GM12865 (cell line): ENCODE measurements at regions not wholly inside any gene's neighbourhood (a gene's known extent, or its start where the extent isn't known, plus 50 kb on each side); places are given as distances from the start of the nearest gene placed in this dataset.

Experiments
- DNase-seq: peaks from one replicate; pipeline ENCODE4 v3.0.0; 2010; ENCODE audit warnings: low read depth
- H3K4me3 ChIP-seq: 2 replicates; pipeline ENCODE4 v1.5.1; 2011; ENCODE audit warnings: mild to moderate bottlenecking, low read depth, low read length, control low read depth
- TF ChIP-seq, protein P1 (sequence below): IDR thresholded peaks from 2 replicates; pipeline ENCODE4 v1.5.1; 2011; ENCODE audit warnings: low read length, control low read depth, low read depth, inconsistent platforms; ENCODE audit not compliant: insufficient read depth; ENCODE audit errors: missing control alignments

DNA sequence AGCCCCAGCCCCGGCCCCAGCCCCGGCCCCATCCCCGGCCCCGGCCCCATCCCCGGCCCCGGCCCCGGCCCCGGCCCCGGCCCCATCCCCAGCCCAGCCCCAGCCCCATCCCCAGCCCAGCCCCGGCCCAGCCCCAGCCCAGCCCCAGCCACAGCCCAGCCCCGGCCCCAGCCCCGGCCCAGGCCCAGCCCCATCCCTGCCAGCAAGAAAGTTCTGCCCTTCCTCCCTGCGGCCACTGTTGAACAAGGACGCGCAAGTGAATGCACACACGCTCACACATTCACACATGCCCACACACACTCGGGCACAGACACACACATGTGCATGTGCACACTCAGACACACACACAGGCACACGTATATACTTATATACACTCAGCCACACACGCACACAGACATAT is 287.0 kb downstream of the NDUFA10 start:
- no peak for DNase-seq
- no peak overlapping the region for H3K4me3 ChIP-seq
- TF ChIP-seq, protein P1, sequence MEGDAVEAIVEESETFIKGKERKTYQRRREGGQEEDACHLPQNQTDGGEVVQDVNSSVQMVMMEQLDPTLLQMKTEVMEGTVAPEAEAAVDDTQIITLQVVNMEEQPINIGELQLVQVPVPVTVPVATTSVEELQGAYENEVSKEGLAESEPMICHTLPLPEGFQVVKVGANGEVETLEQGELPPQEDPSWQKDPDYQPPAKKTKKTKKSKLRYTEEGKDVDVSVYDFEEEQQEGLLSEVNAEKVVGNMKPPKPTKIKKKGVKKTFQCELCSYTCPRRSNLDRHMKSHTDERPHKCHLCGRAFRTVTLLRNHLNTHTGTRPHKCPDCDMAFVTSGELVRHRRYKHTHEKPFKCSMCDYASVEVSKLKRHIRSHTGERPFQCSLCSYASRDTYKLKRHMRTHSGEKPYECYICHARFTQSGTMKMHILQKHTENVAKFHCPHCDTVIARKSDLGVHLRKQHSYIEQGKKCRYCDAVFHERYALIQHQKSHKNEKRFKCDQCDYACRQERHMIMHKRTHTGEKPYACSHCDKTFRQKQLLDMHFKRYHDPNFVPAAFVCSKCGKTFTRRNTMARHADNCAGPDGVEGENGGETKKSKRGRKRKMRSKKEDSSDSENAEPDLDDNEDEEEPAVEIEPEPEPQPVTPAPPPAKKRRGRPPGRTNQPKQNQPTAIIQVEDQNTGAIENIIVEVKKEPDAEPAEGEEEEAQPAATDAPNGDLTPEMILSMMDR, result no peak

- H3K4me3 ChIP-seq, result no peak overlapping the region
- TF ChIP-seq, protein P1, result no peak
- DNase-seq, result no peak
These were observed 288.0 kb downstream of the NDUFA10 start for GRCh38 chr2:239737144-239737463.

DNA sequence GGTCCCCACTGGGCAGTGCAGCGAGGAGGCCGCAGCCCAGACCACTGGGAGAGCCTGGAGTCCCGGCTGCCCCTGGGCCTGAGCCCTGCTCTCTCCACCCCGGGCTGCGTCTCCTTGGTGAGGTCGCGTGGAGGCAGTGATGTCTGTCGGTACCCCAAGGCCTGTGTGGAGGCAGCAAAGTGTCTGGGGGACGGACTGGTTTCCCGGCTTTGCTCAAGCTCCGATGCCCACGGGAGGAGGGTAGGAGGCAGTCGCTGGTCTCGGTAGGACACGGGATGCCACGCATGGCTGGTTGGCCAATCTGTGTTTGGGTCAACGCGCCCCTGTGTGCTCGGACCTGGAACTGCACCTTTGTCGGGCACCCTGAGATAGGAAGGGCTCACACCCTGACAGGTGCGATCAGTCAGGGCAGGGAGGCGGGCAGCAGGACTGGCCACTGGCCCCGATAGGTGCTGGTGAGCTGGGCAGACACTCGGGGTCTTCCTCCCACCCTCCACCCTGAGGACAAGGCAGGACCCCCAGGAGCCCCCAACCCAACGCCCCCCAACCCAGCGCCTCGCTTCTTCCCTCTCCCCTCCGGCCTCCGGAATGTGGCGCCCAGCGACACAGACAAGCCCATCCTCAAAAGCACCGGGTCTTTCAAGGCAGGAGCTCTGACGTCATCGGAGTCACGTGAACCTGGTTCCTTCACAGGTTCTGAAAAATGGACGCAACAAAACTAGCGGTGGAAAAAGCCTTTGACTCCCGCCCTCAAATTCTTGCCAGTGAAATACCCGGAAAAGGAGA is 288.6 kb downstream of the NDUFA10 start:
- DNase-seq, result no peak
- no peak overlapping the region for H3K4me3 ChIP-seq
- TF ChIP-seq, protein P1, result no peak

DNA sequence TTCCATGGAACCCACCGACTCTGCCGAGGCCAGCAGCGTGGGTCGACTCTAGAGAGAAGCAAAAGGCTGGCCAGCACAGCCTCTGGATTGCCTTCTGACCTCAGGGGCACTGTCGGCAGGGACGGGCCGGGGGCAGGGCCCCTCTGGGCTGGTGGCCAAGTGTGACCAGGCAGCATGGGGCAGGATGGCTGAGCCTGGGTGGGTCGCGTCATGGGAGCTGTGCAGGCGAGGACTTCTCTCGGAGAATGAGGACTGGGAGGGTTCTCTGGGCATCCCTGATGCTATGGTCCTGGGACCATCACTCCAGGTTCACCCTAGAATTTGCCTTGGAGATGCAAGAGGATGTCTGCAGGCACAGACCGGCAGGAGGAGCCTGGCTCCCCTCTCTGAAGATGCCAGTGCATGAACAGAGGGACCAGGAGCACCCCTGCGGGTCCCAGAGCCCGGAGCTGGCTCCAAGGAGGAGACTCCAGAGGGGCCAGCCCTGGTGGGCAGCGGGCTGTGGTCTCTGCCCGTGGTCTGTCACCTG is 289.2 kb downstream of the NDUFA10 start:
- H3K4me3 ChIP-seq, result no peak overlapping the region
- TF ChIP-seq, protein P1, result no peak
- no peak for DNase-seq

DNA sequence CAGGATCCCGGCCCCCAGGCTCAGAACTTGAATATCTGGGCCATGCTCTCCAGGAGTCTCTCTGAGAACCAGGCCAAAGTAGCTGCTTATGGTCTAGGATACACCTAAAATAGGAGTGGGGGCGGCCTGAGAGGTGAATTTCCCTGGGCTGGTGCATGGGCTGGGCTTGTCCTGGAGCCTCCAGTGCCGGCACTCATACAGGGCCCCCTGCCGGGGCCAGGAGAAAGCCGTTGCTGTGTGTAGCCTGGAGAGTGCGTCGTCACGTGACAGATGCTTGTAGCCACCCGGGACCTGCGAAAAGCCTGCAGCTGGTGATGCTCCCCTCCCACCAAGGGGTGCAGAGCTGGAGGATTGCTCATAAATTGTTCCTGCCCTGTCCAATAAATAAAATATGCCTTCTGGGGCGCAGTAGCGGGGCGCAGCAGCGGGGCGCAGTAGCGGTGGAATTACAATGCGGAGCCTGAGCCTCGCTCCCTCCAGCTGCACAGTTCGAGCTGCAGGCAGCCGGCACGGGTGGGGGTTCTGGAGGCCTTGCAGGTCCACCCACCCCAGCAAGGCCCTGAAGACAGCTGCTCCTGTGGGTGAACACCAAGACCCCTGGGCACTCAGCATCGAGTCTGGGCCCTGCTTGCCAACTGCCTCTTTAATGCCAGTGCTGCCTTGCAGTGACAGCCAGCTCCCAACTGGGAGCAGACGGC is 289.9 kb downstream of the NDUFA10 start:
- TF ChIP-seq, protein P1, result no peak
- no peak overlapping the region for H3K4me3 ChIP-seq
- no peak for DNase-seq

- DNase-seq, result no peak
- H3K4me3 ChIP-seq, result no peak overlapping the region
- TF ChIP-seq, protein P1, result no peak
These were observed 290.6 kb downstream of the NDUFA10 start for GRCh38 chr2:239734436-239735005.
